GM21576 (cell line): ENCODE measurements at regions not wholly inside any gene's neighbourhood (a gene's known extent, or its start where the extent isn't known, plus 50 kb on each side); places are given as distances from the start of the nearest gene placed in this dataset.
"Not testable (repeated sequence)": the region's sequence is repeated elsewhere in the genome, so short reads cannot be mapped to it uniquely, and the experiment has no call there.

Source experiments
- ATAC-seq: cut with Tn5 transposase; IDR thresholded peaks from one replicate; pipeline ENCODE4 v1.9.1; 2021; ENCODE audit warnings: mild to moderate bottlenecking, moderate library complexity; ENCODE audit not compliant: unreplicated experiment

DNA sequence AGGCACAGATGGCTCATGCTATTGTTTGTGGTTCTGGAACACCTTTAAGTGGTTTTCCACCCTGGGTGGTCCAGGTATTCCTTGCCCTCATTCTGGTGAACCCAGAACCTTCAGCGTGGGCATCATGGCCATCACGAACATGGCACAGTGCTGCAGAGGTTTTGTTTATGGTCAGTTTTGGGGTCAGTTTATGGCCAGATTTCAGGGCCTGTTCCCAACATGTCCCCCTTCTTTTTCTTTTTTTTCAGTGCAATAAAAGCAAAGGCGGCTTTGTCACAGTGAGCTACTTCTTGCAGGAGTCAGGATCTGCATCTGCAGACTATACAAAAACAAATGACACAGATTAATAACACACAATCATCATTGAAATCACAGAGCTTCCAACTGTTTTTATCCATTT lies 1085.0 kb upstream of the ALCAM start:
- no peak for ATAC-seq

DNA sequence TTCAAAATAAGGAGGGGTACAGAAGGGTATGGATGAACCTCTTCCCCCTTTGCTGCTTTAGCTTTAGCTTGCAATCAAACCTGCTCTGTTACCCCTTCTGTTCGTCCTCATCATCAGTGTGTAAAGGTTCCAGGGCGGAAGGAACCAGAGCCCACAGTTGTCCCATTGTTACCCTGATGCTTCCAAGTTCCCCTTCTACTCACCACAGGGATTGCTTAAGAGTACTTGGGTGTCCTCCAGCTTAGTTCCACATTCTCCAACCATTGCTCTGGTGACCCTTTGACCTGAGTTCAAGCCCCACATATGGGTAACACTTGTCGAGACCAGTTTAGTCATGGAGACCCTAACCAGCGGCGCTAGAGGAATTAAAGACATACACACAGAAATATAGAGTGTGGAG lies 1080.1 kb upstream of the ALCAM start:
- ATAC-seq = no peak

DNA sequence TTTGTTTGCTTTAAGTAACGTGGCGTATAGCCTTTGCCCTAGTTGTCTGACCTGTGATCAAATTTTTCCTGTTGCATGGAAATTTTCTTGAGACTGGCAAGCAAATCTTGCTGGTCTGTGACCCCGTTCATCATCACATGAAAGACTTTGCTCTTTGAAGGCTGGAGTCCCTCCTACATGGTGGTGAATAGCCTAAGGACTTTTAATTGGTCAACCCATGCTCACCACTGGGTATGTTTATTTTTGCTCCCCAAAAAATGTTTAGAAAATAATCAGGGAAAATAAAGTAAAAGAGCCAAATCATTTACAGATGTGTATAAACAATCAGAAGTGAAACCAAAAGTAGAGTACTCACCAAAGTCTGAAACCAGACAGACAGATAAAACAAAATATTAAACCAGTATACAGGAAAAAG lies 1075.3 kb upstream of the ALCAM start:
- peak; percentile 64 for ATAC-seq

DNA sequence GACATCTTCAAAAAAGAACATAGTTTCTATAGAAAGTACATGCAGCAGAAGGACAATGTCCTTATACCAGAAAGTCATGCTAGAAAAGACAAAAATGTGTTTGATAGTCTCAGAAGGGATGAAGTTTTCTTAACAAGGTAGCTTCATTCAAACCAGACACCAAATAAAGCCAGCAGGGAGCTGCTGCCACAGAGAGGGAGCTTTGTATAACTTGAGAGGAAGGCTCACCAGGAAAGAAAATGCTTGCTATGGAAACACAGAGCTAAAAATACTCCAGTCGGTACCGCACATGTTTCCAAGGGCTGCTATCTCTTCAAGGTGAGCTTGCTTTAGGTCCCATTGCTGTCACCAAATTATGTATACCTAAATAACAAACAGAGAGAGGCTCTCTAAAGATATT lies 1074.8 kb upstream of the ALCAM start:
- ATAC-seq = peak; percentile 22

DNA sequence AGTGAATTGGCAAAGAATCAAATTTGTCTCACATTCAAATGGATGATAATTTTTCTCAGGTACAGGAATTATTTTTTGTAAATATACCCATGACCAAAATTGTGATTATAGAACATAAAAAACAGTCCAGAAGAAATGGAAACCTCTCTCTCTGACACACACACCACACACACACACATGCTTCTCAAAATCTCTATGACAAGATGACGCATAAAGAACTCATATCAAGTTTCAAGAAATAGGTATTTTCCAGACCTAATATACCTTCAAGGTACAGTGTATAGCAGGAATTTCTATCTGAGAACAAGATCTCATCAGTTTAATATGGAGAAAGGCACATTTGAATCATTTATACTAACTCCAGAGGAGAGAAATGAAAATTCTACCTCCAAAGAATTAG lies 1069.1 kb upstream of the ALCAM start:
- ATAC-seq = no peak

DNA sequence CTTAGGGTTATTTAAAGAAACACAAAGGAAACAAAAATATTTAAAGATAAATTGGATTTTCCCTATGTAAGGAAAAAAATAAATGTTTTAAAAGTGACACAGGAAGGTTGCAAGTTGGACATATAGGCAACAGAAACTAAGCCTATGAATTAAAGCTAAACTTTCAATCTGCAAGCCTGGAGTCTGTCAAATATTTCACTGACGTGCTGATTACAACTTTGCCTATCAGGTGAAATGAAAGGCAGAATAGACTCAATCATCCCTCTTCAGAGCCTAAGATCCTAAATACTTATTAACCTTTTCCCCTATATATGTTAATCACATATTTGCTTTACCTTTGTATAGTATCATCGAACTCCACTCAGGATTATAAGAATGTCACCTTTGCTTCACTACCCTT lies 1068.0 kb upstream of the ALCAM start:
- no peak for ATAC-seq

DNA sequence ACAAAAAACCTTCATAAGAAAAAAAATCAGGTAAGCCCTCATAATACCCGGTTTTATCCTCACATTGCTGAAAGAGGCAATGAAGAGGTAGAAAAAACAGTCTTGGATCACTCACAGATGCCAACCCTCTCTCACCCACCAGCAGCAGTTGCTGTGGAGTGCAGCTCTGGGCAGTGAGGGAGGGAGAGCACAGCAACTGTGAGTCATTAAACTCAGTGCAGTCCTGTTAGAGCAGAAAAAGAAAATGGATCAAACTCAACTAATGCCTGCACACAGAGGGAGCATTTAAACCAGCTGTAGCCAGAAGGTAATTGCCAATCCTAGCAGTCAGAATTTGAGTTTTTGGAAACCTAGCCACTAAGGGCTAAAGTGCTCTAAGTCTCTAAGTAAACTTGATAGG lies 1050.6 kb upstream of the ALCAM start:
- ATAC-seq = no peak

DNA sequence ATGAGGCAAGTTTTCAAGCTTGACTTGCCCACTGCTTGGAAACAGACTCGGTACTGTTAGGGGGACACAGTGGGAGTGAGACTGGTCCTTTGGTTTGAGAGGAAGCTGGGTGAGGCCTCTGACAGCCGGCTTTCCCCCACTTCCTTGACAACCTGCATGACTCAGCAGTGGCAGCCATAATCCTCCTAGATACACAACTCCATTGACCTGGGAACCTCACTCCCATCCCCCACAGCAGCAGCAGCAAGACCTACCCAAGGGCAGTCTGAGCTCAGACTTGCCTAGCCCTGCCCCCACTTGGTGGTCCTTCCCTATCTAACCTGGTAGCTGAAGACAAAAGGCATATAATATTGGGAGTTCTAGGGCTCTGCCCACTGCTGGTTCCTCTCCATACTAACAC lies 1043.5 kb upstream of the ALCAM start:
- ATAC-seq = no peak

DNA sequence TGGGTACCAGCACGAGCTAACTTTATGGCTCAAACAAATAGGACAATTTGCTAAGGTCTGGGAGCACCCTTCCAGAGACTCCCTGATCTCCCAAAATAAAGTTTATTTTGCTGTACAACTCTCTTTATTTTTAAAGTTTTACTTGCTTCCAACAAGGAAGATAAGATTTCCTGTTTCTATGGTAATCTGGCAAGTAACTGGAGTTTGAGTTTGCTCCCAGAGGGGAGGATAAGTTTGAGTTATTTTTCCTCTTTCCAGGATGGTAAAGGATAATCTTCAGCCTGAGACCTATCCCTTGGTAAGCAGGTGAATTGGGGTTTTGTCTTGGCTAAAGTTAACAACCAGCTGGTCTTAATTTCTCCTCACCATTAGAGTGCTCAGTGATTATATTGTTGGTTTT lies 1019.4 kb upstream of the ALCAM start:
- ATAC-seq = no peak

DNA sequence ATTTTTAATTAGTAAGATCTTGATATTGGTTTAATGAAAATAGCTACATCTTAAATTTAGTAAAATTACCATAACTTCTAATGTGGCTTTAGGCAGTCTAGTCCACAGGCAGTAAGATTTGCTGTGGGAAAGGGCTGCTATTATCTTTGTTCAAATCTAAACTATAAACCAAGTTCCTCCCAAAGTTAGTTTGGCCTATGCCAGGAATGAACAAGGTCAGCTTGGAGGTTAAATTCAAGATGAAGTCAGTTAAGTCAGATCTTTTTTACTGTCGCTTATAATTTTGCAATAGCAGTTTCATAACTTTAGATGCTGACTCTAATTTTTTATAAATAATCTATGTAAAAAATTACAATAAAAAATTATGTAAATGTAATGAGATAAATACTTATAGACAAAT lies 1016.9 kb upstream of the ALCAM start:
- ATAC-seq = no peak

DNA sequence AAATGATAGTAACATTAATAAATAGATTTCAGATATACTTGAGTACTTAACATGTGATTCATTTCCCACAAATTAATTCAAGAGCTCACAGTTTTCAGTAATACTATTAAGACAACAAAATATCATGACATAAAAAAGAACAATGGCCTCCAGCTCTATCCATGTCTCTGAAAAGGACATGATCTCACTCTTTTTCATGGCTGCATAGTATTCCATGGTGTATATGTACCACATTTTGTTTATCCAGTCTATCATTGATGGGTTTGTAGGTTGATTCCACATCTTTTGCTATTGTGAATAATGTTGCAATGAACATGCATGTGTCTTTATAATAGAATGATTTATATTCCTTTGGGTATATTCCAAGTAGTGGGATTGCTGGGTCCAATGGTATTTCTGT lies 1012.8 kb upstream of the ALCAM start:
- no peak for ATAC-seq

DNA sequence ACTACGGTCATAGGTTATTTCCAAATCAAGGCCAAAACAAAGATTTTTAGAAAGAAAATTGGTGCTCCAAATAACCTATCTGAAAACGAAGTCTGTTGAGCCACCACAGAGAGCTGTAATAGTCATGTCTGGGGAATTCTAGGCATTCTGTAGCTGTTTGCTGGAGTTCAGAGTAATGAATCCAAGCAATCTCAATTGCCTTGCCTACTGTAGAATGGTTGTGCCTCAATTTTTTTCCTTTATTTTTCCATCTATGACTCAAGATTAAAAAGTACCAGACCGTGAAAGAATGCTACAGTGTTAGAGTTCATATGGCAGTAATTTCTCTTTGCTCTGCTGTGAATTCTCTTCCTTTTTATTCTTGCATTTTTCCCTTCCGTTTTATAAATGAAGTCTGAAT lies 1007.2 kb upstream of the ALCAM start:
- no peak for ATAC-seq

DNA sequence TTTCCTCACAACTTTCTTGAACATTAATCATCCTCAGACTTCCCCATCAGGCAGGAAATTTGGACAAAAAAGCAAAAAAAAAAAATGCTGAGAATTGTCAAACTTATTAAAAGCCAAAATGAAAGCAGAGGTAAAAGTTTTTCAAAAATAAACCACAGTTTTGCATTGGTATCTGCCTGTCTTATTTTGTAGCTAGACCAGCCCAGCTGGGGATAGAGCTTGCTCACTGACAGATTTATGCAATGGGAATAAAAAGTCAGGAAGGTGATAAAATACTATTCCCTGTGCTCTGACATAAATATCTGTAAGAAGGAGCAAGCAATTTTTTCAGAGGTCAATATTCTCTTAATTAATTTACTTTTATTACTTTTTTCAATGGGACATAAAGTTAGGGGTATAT lies 1006.7 kb upstream of the ALCAM start:
- no peak for ATAC-seq

DNA sequence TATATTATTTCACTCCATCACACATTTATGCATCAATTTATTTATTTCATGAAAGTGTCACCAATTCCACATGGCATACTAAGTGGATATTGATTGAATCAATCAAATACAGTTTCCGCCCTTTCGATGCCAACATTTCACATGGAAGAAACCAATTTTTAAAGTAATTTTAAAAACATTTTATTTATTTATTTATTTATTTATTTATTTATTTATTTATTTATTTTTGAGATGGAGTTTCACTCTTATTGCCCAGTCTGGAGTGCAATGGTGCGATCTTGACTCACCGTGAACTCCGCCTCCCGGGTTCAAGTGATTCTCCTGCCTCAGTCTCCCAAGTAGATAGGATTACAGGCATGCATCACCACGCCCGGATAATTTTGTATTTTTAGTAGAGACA lies 1005.0 kb upstream of the ALCAM start:
- ATAC-seq = not testable (repeated sequence)

DNA sequence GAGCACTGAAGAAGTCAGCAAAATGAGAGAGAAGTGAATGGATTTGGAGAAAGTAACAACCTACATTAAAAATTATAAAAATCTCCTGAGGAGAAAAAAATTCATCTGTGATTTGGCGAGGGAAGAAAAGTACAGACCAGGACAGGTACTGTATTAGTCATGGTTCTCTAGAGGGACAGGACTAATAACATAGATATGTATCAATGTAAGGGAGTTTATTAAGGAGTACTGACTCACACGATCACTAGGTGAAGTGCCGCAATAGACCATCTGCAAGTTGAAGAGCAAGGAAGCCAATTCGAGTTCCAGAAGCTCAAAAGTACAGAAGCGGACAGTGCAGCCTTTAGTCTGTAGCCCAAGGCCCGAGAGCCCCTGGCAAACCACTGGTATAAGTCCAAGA lies 1004.4 kb upstream of the ALCAM start:
- no peak for ATAC-seq

DNA sequence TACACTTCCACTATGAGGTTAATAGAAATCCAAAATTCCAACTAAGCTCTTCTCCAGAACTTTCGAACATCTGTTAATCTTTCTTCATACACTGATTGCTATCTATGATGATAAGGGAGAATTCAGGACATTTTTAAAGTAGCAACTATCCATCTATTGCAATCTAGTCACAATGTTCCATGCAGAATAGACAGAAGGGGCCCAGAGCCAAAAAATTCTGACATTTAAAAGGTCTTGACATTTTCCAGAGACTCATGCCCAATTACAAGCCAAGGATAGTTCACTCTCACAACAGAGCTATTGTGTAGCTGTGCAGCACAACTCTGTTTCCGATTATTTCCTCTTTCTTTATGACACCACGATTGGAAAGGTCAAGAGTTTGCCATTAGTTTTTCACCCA lies 999.7 kb upstream of the ALCAM start:
- no peak for ATAC-seq

DNA sequence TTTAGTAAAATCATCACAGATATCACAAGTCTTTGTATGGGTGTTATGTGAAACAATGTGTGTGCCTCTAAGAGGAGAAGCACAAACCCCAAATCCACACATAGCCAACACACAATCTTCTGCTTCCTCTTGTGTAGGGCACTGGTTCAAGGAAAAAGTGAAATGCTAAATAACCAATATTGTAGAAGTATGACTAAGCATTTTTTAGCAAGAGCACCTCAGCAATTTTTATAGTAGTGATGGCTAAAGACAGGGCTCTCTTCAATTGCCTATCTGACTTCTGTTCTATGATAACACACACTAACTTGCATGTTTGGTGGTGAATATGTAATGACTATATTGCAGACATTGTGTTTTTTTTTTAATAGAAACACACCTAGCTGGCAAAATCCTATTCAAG lies 997.9 kb upstream of the ALCAM start:
- no peak for ATAC-seq

DNA sequence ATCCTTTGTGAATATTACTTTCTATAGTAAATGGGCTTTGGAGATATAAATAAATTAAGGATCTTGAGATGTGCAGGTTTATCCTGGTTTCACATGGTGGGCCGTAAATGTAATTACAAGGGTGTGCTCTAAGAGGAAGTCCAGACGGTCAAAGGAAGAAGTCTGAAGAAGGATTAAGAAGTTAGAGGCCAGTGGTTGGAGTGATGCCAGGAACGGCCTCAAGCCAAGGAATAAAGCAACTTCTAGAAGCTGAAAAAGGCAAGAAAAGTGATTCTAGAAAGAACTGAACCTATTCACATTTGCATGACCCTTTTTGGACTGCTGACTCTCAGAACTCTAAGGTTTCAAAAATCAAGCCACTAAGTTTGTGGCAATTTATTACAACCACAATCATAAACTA lies 981.3 kb upstream of the ALCAM start:
- ATAC-seq = no peak

DNA sequence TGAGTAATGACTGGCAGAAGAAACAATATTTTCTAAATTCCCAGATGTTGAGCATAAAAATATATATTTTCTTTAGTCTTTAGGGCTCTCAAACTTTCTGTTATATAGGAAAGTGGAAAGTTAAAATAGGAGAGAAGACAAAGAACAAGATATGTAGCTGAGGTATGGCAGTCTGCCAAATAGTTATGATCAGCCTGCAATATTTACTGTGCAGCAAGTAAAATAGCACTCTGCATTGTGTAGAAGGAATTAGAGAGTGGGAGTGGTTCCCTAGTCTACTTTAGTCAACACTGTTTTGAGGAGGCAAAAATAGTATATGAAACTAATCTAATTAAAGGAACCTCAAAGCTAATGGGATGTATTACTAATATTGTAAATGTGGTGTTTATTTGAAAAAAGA lies 978.1 kb upstream of the ALCAM start:
- ATAC-seq = no peak

DNA sequence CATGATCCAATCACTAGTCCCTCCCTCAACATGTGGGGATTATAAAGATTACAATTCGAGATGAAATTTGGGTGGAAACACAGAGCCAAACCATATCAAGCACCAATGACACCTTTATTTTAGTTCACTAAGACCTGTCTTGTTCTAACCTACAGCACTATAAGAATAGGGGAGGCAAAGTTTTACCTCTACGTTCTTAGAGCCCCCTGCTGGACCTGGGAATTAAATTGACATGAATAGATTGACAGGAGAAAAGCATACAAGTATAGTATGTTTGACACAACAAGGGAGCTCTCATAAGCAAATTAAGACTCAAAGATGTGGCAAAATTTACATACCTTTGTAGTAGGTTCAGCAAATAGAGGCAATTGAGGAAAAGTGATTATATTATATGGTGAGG lies 974.4 kb upstream of the ALCAM start:
- ATAC-seq = no peak

DNA sequence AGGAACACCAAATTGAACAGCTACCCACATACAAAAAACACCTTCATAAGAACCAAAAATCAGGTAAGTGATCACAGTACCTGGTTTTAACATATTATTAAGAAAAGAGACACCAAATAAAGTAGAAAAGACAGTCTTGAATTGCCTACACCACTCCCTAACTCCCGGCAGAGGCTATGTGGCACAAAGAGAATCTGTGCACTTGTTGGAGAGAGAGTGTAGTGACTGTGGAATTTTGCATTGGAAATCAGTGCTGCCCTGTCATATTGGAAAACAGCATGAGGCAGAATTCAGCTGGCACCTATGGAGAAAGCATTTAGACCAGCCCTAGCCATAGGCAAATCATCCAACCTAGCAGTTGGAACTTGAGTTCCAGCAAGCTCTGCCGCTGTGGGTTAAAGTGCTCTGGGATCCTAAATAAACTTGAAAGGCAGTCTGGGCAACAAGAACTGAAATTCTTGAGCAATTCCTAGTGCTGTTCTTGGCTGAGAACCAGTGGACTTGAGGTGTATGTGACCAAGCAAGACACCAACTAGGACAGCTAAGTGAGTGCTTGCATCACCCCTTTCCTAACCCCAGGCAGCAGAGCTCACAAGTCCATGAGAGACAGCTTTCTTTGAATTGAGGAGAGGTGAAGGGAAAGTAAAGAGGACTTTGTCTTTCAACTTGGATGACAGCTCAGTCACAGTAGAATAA lies 969.6 kb upstream of the ALCAM start:
- ATAC-seq = no peak

DNA sequence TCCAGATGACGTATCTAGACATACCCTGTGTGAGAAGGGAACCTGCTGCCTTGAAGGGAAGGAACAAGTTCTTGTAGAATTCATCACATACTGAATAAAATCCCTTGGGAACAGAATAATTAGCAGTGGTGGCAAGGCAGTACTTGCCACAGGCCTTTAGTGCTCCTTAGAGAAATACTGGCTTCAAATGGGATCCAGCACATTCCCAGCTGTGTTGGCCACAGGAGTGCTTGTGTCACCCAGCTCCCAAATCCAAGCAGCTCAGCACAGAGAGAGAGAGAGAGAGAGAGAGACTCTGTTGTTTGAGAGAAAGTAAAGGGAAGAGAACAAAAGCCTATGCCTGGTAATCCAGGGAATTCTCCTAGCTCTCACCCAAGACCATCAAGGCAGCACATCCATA lies 969.0 kb upstream of the ALCAM start:
- ATAC-seq = no peak

DNA sequence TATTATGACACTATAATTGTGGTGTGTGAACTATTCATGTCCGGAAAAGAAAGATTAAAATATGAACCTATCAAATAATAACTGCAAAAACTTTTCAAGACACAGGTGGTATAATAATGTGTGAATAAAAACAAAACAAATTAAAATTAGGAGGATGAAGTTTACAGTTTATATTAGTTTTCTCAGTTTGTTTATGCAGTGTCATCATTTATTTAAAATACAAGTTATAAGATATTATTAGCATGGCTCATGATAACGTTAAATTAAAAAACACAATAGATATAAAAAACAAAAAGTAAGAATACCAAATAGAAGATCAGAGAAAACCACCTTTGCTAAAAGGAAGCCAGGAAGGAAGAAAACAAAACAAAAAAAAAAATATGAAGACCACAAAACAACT lies 963.8 kb upstream of the ALCAM start:
- ATAC-seq = no peak

DNA sequence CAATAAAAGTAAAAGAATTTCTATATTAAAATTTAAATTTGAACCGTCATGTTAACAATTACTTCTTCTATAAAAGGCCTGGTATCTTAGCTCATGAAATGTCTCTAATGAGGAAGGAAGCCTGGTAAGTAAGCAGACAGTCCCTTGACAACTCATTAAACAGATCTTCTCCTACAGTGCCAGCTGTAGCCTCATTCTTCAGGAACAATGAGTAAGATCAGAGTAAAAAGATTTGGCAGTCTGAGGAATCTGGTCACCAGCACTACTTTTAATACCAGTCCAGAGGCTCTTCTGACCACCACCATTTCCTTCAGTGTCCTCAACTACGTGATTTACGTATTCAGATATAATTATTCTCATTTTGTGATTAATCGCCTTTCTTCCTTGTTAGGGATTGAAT lies 955.0 kb upstream of the ALCAM start:
- ATAC-seq = no peak
